ENCODE measurements at regions not wholly inside any gene's neighbourhood (a gene's known extent, or its start where the extent isn't known, plus 50 kb on each side); places are given as distances from the start of the nearest gene placed in this dataset.

- no peaks in the 10 kb centered on the region for H3K36me3 ChIP-seq (ENCODE audit: control insufficient read depth in 2 of 2, insufficient read depth in 2 of 2, low read length in 1 of 2)
- H3K9ac ChIP-seq (ENCODE audit: control insufficient read depth, insufficient read depth, low read length), result no peak overlapping the region
- DNase-seq (ENCODE audit: low read depth, low spot score) (no peak), ATAC-seq (no peak), FAIRE-seq (no peak)
- H3K4me2 ChIP-seq (ENCODE audit: control insufficient read depth, insufficient read depth), result no peak overlapping the region
- H3K4me3 ChIP-seq, result no peak overlapping the region
- TF ChIP-seq ESRRA (IDR thresholded peaks at IDR 0.05; ENCODE audit: low read length) (no peak), SUZ12 (IDR thresholded peaks at IDR 0.05; ENCODE audit: unreplicated experiment) (no peak), BCL3 (IDR thresholded peaks at IDR 0.05; ENCODE audit: borderline replicate concordance, insufficient read depth, low read depth, low read length, poor library complexity, severe bottlenecking) (no peak), ZBTB40 (IDR thresholded peaks at IDR 0.05; ENCODE audit: borderline replicate concordance) (no peak), TCF12 (IDR thresholded peaks at IDR 0.05; ENCODE audit: low read depth, low read length) (no peak), ZBTB11 (CRISPR knock-in tag; IDR thresholded peaks at IDR 0.05) (no peak), RUNX3 (IDR thresholded peaks at IDR 0.05; ENCODE audit: low read length) (no peak)
- no peak overlapping the region for H3K27ac ChIP-seq (ENCODE audit: control insufficient read depth, insufficient read depth)
- intact Hi-C loops (cut with micrococcal nuclease; ENCODE audit: unreplicated experiment), result no loop called here
- CTCF ChIA-PET, result no interaction called here
- no peak overlapping the region for H2AFZ ChIP-seq (ENCODE audit: control insufficient read depth, low read depth, low read length)
- in situ Hi-C loops (cut with MboI), result no loop called here
- no peaks in the 10 kb centered on the region; a peak in 1 of 4 replicates for H3K27me3 ChIP-seq (replicated peaks in 1 of 2; ENCODE audit: control insufficient read depth in 2 of 2, insufficient read depth in 2 of 2, low read length in 1 of 2)
- POLR2A ChIA-PET, result no interaction called here
- H4K20me1 ChIP-seq (ENCODE audit: control insufficient read depth, insufficient read depth), result no peaks in the 10 kb centered on the region
- H3K4me1 ChIP-seq (ENCODE audit: control insufficient read depth, insufficient read depth, low read length), result no peaks in the 10 kb centered on the region
- no peaks in the 10 kb centered on the region for H3K9me3 ChIP-seq (replicated peaks; ENCODE audit: control insufficient read depth, insufficient read depth, low read length)
- RAD21 ChIA-PET (ENCODE audit: unreplicated experiment), result no interaction called here
- H3K79me2 ChIP-seq (ENCODE audit: control insufficient read depth, insufficient read depth, low read length), result no peaks in the 10 kb centered on the region
- BruUV-seq (replicated peaks), result no TSS peak
- SMC1A ChIA-PET (ENCODE audit: uncharacterized antibody, unreplicated experiment), result interaction anchor here (0.8 kb wide), 1 partner anchor 17 kb away, joined by 3 read pairs; no protein-coding TSS in a partner anchor
Measured at GRCh38 chr7:116331020-116331419, 120.7 kb downstream of the TES start.
